ENCODE measurements at regions not wholly inside any gene's neighbourhood (a gene's known extent, or its start where the extent isn't known, plus 50 kb on each side); places are given as distances from the start of the nearest gene placed in this dataset.

DNA sequence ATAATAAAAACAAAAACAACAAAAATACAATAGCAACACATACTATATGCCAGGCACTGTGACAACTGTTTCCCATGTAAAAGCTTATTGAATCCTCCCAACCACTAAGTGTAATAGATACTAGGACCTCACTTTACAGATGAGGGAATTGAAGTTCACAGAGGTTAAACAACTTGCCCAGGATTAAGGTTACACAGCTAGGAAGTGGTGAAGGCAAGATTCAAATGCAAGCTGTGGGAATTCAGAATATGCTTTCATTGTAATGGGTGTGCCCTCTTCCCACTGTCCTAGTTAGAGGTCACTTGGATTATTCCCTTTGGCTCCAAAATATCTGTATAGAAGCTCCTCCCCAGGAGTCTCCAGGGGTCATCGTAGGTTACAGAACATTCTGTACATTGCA is 231.1 kb downstream of the MREG start:
- H3K9ac ChIP-seq, result no peak overlapping the region
- ChIA-PET CTCF (no interaction called here), POLR2A (no interaction called here)
- TF ChIP-seq RCOR1 (IDR thresholded peaks at IDR 0.05; ENCODE audit: low read length) (no peak), IRF3 (IDR thresholded peaks at IDR 0.05; ENCODE audit: low read depth, low read length) (no peak), POLR2AphosphoS5 (IDR thresholded peaks at IDR 0.05; ENCODE audit: low read depth, low read length) (no peak), NRF1 (IDR thresholded peaks at IDR 0.05; ENCODE audit: low read depth, low read length) (no peak), EZH2phosphoT487 (IDR thresholded peaks at IDR 0.05; ENCODE audit: borderline replicate concordance, low read depth) (no peak)
- peaks cover 11% of the 10 kb centered on the region for H3F3A ChIP-seq (replicated peaks; ENCODE audit: insufficient read depth)
- H3K79me2 ChIP-seq (ENCODE audit: insufficient read depth), result no peaks in the 10 kb centered on the region
- H3K36me3 ChIP-seq (replicated peaks in 1 of 2; ENCODE audit: control insufficient read depth in 1 of 2, insufficient read depth in 2 of 2, low read length in 1 of 2), result no peaks in the 10 kb centered on the region
- peaks cover 8 to 26% of the 10 kb centered on the region in 2 experiments; a peak in 3 of 4 replicates for H3K4me1 ChIP-seq (ENCODE audit: control insufficient read depth in 1 of 2, insufficient read depth in 2 of 2, low read depth in 1 of 2, low read length in 1 of 2)
- no peaks in the 10 kb centered on the region for H3K27me3 ChIP-seq (ENCODE audit: insufficient read depth)
- DNase-seq, result no peak
- H2AFZ ChIP-seq (ENCODE audit: low read depth), result no peak overlapping the region
- no peak overlapping the region for H3K27ac ChIP-seq (ENCODE audit: low read depth in 2 of 2, low read length in 1 of 2)
- 80% methylated on average over 1 of the region's 1 CpG for WGBS (ENCODE audit: low lambda C conversion rate)
- no peaks in the 10 kb centered on the region for H3K9me2 ChIP-seq
- H3K4me2 ChIP-seq, result no peak overlapping the region
- H3K9me3 ChIP-seq, result no peaks in the 10 kb centered on the region
- H4K20me1 ChIP-seq (ENCODE audit: insufficient read depth), result no peaks in the 10 kb centered on the region
- no peak overlapping the region for H3K4me3 ChIP-seq (ENCODE audit: low read depth in 2 of 2, low read length in 1 of 2)

DNA sequence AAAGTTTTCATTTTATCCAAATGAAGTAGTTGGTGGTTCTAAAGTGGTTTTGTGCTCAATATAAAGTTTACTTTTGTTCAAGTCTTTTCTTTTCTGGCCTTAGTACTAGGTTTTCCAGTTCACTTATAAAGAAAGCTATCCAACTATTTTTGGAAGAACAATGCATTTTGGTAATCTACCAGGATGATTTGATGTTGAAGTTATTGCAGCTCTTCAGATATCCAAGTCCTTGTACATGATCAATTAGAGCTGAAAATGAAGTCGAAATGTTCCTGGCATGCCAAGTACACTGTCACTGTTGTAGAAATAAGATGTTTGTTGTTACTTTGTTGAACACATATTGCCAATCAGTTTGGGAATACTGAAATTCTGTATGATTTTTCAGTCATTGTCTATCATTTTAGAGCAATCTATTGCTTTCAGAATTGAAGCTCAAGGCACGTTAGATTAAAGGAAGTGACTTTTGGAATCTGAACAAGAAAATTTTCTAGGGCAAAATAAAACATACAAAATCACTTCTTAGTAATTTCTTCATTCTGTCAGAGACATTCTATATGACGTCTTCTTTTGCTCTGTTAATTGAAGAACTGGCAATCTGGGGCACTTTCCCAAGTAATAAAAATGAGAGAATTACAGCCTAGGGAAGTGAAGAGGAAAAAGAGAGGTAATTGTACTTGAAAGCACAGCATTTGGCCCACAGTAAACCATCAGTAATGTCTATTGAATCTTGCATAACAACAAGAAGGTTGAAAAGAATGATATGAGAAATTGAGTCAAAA is 232.3 kb downstream of the MREG start:
- H2AFZ ChIP-seq (ENCODE audit: low read depth), result no peak overlapping the region
- 89% methylated on average over 3 of the region's 3 CpGs for WGBS (ENCODE audit: low lambda C conversion rate)
- H3K27me3 ChIP-seq (ENCODE audit: insufficient read depth), result no peaks in the 10 kb centered on the region
- ChIA-PET CTCF (interaction anchor here (0.6 to 1.5 kb wide), 2 partner anchors 9 to 326 kb away, joined by 3 read pairs; no protein-coding TSS in a partner anchor), POLR2A (no interaction called here)
- H3K9me3 ChIP-seq, result no peaks in the 10 kb centered on the region
- peaks cover 11% of the 10 kb centered on the region for H3F3A ChIP-seq (replicated peaks; ENCODE audit: insufficient read depth)
- H3K27ac ChIP-seq (ENCODE audit: low read depth in 2 of 2, low read length in 1 of 2), result no peak overlapping the region
- TF ChIP-seq GABPA (IDR thresholded peaks at IDR 0.05; ENCODE audit: low read depth), result no peak
- no peak for TF ChIP-seq MEF2A (IDR thresholded peaks at IDR 0.05; ENCODE audit: borderline replicate concordance, low read depth)
- TF ChIP-seq FOXJ3 (CRISPR knock-in tag; IDR thresholded peaks at IDR 0.05), result no peak
- no peak for TF ChIP-seq POLR2AphosphoS5 (IDR thresholded peaks at IDR 0.05; ENCODE audit: low read depth, low read length)
- no peak for TF ChIP-seq CHD2 (IDR thresholded peaks at IDR 0.05; ENCODE audit: low read length, partially characterized antibody)
- TF ChIP-seq RCOR1 (IDR thresholded peaks at IDR 0.05; ENCODE audit: low read length), result no peak
- TF ChIP-seq PBX3 (IDR thresholded peaks at IDR 0.05), result no peak
- TF ChIP-seq NRF1 (IDR thresholded peaks at IDR 0.05; ENCODE audit: low read depth, low read length), result no peak
- no peak for TF ChIP-seq ZBTB33 (IDR thresholded peaks at IDR 0.05; ENCODE audit: borderline replicate concordance, low read depth)
- TF ChIP-seq CTCF (IDR thresholded peaks at IDR 0.05), result no peak
- no peak for TF ChIP-seq RXRA (IDR thresholded peaks at IDR 0.05; ENCODE audit: borderline replicate concordance, low read depth)
- TF ChIP-seq TAF1 (IDR thresholded peaks at IDR 0.05; ENCODE audit: borderline replicate concordance, low read depth, low read length), result no peak
- no peak for TF ChIP-seq SIN3A (IDR thresholded peaks at IDR 0.05; ENCODE audit: borderline replicate concordance, low read depth, low read length)
- TF ChIP-seq RAD21 (IDR thresholded peaks at IDR 0.05; ENCODE audit: low read length), result no peak
- no peak for TF ChIP-seq NFIC (IDR thresholded peaks at IDR 0.05; ENCODE audit: borderline replicate concordance)
- no peak for TF ChIP-seq JUND (IDR thresholded peaks at IDR 0.05)
- no peak for TF ChIP-seq TEAD4 (IDR thresholded peaks at IDR 0.05; ENCODE audit: borderline replicate concordance, insufficient read depth)
- no peak for TF ChIP-seq EP300 (IDR thresholded peaks at IDR 0.05; ENCODE audit: borderline replicate concordance in 1 of 2, low read depth in 1 of 2, low read length in 1 of 2)
- no peak for TF ChIP-seq MAX (IDR thresholded peaks at IDR 0.05; ENCODE audit: low read depth)
- no peak overlapping the region for H3K4me2 ChIP-seq
- no peaks in the 10 kb centered on the region for H3K79me2 ChIP-seq (ENCODE audit: insufficient read depth)
- H4K20me1 ChIP-seq (ENCODE audit: insufficient read depth), result no peaks in the 10 kb centered on the region
- no peaks in the 10 kb centered on the region for H3K9me2 ChIP-seq
- no peak overlapping the region for H3K4me3 ChIP-seq (ENCODE audit: low read depth in 2 of 2, low read length in 1 of 2)
- H3K36me3 ChIP-seq (replicated peaks in 1 of 2; ENCODE audit: control insufficient read depth in 1 of 2, insufficient read depth in 2 of 2, low read length in 1 of 2), result no peaks in the 10 kb centered on the region
- DNase-seq, result no peak
- H3K4me1 ChIP-seq (ENCODE audit: control insufficient read depth in 1 of 2, insufficient read depth in 2 of 2, low read depth in 1 of 2, low read length in 1 of 2), result peaks cover 6 to 17% of the 10 kb centered on the region in 2 experiments; a peak in 3 of 4 replicates
- no peak overlapping the region for H3K9ac ChIP-seq

Measured in SK-N-SH (cell line).